ENCODE measurements at regions not wholly inside any gene's neighbourhood (a gene's known extent, or its start where the extent isn't known, plus 50 kb on each side); places are given as distances from the start of the nearest gene placed in this dataset.

DNA sequence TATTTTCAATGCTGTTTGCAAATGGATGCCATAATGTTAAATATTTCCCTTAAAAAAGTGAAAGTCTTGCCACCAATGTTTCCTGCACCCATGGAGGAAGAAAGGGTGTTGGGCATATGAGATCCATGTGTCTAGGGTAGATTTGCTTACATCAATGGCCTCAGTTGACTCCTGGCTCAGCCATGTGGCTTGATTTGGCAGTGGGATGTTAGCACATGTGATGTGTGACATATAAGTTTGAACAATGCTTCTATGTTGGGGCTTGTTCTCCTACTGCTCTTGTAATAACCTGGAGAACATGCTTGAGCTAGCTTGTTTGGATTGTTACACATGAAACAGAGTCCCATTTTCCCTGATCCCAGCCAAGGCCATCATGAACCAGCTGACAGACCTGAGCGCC is 187.6 kb downstream of the SCP2D1 start:
- no peak for DNase-seq

DNA sequence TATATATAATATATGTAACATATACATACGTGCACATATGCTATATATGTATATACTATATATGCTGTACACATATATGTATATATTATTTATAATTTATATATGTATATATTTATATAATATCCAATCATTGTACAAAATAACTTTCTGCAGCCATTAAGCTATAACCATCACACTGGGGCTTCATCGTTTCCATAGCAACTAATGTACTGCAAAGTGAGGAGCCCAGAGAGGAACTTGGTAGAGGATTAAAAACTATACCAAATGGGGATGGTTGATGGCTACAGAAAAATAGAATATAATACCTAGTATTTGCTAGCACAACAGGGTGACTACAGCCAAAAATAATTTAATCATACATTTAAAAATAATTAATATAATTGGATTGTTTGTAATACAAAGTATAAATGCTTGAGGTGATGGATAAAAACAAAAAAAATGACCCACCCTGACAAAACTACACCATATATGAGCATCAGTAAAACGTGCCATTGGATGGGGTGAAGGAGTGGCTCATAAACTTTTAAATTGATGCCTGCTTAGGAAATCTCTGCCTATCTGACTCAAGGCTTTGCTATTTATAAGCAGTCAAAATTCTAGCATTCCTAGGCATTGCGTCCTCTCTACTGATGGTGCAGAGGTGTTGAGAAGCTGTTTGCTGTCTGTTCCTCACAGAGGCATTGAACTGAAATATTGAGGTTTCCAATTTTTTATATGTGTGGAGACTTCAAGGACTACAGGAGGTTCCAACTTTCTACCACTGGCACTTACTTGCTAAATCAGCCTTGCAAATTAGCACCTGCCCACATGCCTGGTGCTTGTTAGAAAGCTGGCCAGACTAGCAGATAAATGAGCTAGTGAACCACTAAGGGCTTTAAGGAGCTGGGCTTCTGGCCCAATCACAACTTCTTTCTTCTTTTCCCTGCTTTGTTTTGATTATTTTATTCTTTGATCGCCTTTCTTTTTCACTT is 190.1 kb downstream of the SCP2D1 start:
- DNase-seq = no peak

DNA sequence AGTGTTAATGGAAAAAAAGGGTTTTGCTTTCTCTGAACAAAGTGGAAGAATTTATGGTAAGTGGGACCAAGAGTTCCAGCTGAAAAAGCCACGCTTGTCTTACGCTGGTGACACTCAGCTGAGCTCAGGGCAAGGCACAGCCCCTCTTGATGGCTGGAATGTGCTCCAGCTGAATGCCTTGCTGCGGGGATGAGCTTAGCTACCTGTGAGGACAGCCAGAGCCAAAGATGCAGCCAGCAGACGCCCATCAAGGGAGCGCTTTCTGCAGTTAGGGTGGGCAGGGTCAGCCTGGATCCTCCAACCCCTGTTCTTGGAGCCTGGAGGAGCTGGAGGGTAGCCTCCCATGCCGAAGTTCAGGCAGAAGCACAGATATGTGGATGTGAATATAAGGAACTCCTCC is 191.4 kb downstream of the SCP2D1 start:
- DNase-seq = no peak

DNA sequence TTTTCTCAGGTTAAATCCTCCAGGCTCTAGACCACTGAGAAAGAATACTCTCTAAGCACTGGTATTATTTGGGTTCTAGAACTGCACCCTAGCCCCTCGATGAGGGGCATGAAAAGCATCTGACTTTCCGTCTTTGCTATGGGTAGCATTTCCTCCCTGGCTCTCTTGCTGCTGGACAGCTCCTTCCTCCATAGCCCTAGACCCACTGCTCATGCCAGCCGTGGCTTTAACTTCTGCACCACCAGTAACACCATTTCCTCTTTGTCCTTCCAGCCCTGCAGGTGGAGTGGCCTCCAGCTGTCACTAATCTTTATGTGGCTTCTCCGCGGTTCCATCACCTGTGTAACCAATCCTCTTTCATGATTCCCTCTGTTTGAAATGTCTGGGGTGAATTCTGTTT is 194.9 kb downstream of the SCP2D1 start:
- no peak for DNase-seq

DNA sequence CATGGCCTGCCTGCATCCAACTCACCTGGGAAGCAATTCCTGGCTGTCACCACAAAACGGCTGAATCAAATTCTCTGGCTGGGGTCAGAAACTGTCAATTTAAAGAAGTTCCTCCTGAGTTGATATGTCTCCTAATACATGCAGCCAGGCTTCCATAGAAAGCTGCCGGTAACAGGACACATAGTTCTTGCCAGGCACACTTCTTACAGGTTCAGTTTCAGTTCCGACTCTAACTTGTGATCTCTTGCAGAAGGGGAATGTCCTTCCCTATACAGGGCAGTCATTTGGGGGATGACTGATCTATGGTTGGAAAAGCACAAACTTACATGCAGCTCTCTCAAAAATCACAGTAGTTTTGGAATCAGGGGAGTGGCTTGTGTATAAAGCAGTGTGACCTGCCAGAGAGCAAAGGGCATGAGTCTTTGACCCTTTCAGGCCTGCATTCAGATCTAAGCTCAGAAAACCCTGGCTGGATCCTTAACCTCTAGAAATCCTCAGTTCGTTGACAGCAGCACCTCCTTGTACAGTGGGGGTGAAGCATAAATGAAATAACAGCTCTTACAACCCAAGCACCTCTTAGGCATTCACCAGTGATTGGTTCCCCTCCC is 195.6 kb downstream of the SCP2D1 start:
- no peak for DNase-seq

- DNase-seq = no peak
Observed at GRCh38 chr20:19012676-19013075, 199.1 kb downstream of the SCP2D1 start.

GRCh38 chr20:19013907-19014306 is 198.5 kb upstream of the SLC24A3 start:
- DNase-seq = no peak

- DNase-seq = no peak
Observed at GRCh38 chr20:19015351-19016139, 196.9 kb upstream of the SLC24A3 start.

GRCh38 chr20:19016140-19016497 is 196.3 kb upstream of the SLC24A3 start:
- DNase-seq = no peak

DNA sequence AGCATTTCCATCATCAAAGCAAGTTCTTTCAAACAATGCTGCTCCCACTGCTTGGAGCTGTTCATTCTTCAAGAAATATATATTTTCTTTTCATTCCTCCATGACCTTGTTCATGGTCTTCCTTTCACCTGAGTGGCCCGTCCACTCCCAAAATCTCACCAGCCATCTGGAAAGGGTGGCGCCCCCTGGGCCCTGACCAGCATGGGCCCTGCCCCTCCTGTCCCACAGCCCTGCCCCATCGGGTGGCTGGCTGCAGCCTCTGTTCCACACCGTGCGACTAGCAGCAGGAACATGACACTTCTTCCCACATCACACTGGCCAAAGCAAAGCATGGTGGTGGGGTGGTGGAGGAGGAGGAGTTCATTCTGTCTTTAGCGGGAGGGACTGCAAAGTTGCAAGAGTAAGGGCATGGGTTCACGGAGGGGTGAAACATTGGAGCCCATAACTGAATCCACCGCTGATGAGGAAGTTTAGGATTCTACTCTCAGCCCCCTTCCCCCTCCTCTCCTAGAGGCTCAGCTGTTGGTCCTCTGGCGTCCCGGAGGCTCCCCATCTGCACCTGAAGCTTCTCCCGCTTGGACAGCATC is 195.2 kb upstream of the SLC24A3 start:
- no peak for DNase-seq

- no peak for DNase-seq
Observed at GRCh38 chr20:19018881-19019280, 193.6 kb upstream of the SLC24A3 start.

DNA sequence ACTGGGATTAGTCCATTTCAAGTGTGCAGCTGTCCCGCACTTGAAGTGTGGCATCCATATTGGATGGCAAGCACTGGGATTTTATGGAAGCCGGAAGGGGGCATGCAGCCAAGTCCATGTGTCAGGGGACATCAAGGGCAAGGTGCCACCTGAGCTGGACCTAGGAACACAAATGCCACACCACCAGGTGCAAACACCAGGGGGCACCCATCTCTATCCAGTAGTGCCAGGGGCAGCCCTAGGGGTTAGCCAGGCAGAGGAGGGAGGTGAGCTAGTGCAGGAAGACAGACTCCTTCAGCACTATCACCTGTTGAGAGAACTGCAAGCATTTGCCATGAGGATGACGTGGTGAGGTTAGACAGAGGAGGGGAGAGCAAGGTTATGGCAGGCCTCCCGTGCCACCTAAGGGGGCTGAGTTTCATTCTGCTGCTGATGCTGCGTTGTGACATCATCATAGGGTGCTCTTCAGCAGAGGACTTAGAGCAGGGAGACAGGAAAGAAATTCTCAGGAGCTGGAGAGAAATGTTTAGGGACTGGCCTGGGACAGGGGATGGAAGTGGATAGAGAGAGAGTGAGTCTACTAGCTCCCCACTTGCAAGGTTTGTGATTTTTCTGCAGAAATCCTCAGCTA is 192.6 kb upstream of the SLC24A3 start:
- DNase-seq = no peak

GRCh38 chr20:19021406-19022117 is 190.9 kb upstream of the SLC24A3 start:
- no peak for DNase-seq

DNA sequence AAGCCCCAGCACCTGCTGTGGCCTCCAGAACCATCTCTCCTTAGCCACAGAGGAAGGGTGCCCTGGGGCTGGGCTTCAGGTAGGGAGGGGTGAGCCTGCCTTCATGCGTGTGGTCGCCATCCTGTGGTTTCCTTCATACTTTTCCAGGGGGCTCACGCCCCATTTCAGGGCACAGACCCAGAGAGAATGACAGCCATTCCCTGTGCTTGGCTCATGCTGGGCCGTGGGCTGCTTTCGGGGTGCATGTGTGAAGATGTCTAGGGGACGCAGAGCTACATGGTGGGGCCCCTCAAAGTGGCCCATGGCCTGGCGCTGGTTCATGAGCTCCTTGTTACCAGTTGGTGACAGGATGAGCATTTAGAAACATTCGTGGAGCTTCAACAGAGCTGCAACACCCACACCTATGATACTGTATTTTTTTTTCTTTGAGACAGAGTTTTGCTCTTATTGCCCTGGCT is 190.3 kb upstream of the SLC24A3 start:
- no peak for DNase-seq

- no peak for DNase-seq
Observed at GRCh38 chr20:19022791-19023448, 189.5 kb upstream of the SLC24A3 start.

DNA sequence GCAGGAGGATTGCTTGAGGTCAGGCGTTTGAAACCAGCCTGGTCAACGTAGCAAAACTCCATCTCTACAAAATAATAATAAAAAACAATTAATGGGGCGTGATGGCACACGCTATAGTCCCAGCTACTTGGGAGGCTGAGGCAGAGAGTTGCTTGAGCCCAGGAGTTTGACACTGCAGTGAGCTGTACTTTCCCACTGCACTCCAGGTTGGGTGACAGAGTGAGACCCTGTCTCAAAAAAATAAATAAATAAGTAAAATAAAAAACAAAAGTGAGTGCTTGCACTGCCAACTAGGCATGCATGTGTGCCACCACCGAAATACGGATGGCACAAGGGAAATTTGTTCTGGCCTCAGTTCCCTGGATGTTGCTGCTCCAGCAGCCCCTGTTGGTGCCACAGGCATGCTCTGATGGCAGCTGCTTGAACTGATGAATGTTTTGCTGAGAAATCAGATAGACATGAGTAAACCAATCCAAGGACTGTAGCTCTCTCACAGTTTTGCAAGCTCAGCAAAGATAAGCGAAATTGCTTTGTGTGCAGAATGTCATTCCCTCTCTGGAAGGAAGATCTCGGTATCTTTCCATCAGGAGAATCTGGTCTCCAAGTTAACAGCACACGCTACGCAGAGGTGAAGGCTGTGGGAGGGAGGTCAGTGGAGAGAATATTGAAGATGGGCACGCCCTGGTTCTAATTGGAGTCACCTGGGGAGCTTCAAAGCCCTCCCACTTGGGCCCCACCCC is 188.0 kb upstream of the SLC24A3 start:
- DNase-seq = no peak

- DNase-seq = no peak
Observed at GRCh38 chr20:19025430-19026120, 186.9 kb upstream of the SLC24A3 start.

DNA sequence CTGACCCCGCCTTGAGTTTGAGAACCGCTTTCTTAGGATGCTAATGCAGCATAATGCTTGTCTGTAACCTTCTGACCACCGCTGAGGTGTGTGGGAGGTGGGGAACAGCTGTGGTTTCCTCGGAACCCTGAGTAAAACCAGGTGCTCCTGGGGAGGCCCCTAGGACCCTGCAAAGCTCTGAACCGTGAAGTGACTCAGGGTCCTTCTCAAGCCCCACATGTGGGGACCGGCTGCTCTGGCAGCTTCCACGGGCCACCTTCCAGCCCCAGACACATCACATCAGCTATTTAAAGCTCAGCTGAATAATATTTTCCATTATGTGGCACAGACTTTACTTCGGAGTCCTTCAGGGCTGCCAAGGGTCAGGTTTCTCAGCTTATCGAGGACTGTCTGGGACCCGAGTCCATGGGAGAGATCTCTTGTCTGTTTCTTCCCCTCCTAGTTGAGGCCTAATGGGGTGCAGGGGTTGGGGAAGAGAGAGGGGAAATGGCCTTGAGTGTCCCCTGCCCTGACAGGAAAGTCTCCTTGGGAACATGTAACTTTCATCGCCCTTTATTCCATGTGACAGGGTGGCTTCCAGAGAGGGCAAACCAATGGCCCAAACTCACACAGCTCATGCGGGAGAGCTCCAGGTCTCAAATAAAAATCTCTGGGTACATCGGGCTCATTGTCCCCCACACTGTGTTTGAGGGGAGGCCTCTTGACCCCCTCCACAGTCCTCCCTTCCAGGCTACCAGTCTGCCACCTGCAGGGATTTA is 186.1 kb upstream of the SLC24A3 start:
- no peak for DNase-seq
